Upper lobe of right lung (tissue), 1 donor: ENCODE measurements at regions not wholly inside any gene's neighbourhood (a gene's known extent, or its start where the extent isn't known, plus 50 kb on each side); places are given as distances from the start of the nearest gene placed in this dataset.
A peak's percentile ranks its signal among the peaks of the same experiment; 100 is the strongest.

Source experiments
- ATAC-seq: fragments of 200-7000 bp; cut with Tn5 transposase; one replicate; pipeline ENCODE4 v1.9.1; 2020; ENCODE audit warnings: mild to moderate bottlenecking, moderate library complexity
- DNase-seq: peaks from one replicate; pipeline ENCODE4 v3.0.0-alpha.2; 2020
- H3K27ac ChIP-seq: fragments of 200-600 bp; one replicate; pipeline ENCODE4 v1.8.0; 2022
- H3K27me3 ChIP-seq: fragments of 200-600 bp; one replicate; pipeline ENCODE4 v1.8.0; 2022; ENCODE audit warnings: mild to moderate bottlenecking
- H3K36me3 ChIP-seq: fragments of 200-600 bp; one replicate; pipeline ENCODE4 v1.8.0; 2022
- H3K4me1 ChIP-seq: fragments of 200-600 bp; one replicate; pipeline ENCODE4 v1.8.0; 2022
- H3K4me3 ChIP-seq: fragments of 200-600 bp; one replicate; pipeline ENCODE4 v1.8.0; 2022; ENCODE audit warnings: mild to moderate bottlenecking
- H3K9me3 ChIP-seq: fragments of 200-600 bp; one replicate; pipeline ENCODE4 v1.8.0; 2022
- intact Hi-C: fragments of 100-400 bp; cut with DNase I; formaldehyde crosslinking; loops from one replicate; pipeline ENCODE4 v1.11.0; 2022
- TF ChIP-seq, protein P1 (sequence below): fragments of 200-600 bp; IDR thresholded peaks from one replicate; pipeline ENCODE4 v1.8.0; 2022; ENCODE audit warnings: antibody characterized with exemption
- donor health status: DM: no; HTN: yes; CAD: no; lungs with severe emphysema.

DNA sequence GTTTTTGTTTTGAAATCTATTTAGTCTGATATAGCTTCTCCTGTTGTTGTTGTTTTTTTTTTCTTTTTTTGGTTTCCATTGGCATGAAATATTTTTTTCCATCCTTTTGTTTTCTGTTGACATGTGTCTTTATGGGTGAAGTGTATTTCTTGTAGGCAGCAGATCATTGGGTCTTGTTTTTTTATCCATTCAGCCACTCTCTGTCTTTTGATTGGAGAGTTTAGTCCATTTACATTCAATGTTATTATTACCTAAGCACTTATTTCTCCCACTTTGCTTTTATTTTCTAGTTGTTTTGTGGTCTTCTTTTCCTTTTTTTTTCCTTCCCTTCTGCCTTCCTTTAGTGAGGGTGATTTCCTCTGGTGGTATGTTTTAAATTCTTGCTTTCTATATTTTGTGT is 193.6 kb upstream of the TMEM260 start:
- TF ChIP-seq, protein P1, sequence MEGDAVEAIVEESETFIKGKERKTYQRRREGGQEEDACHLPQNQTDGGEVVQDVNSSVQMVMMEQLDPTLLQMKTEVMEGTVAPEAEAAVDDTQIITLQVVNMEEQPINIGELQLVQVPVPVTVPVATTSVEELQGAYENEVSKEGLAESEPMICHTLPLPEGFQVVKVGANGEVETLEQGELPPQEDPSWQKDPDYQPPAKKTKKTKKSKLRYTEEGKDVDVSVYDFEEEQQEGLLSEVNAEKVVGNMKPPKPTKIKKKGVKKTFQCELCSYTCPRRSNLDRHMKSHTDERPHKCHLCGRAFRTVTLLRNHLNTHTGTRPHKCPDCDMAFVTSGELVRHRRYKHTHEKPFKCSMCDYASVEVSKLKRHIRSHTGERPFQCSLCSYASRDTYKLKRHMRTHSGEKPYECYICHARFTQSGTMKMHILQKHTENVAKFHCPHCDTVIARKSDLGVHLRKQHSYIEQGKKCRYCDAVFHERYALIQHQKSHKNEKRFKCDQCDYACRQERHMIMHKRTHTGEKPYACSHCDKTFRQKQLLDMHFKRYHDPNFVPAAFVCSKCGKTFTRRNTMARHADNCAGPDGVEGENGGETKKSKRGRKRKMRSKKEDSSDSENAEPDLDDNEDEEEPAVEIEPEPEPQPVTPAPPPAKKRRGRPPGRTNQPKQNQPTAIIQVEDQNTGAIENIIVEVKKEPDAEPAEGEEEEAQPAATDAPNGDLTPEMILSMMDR = no peak
- H3K4me1 ChIP-seq = no peaks in the 10 kb centered on the region
- H3K27ac ChIP-seq = no peak overlapping the region
- H3K27me3 ChIP-seq = no peaks in the 10 kb centered on the region
- no peaks in the 10 kb centered on the region for H3K9me3 ChIP-seq
- no peak for ATAC-seq
- H3K4me3 ChIP-seq = no peak overlapping the region
- no peaks in the 10 kb centered on the region for H3K36me3 ChIP-seq
- DNase-seq = no peak
- intact Hi-C loops = no loop called here

DNA sequence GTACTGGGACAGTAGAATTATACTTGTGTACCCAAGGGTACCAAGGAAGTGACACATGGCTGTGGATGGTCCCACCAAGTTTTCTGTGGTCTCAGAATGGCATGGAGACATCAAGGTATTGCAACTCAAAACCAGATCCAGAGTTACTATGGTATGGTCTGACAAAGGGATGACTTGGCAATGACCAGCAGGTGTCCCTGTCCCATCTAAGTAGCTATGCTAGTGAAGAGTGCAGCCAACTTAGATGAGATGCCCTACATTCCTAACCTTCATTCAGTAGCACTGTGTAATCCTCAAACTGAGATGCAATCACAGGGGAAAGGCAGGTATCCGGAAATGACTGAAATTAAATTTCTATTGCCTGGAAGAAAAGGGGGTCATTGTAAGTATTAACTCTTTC is 188.7 kb upstream of the TMEM260 start:
- Histone ChIP-seq H3K4me1 (no peaks in the 10 kb centered on the region), H3K4me3 (no peak overlapping the region), H3K9me3 (no peaks in the 10 kb centered on the region), H3K27ac (no peak overlapping the region), H3K27me3 (no peaks in the 10 kb centered on the region), H3K36me3 (no peaks in the 10 kb centered on the region)
- TF ChIP-seq, protein P1 = no peak
- DNase-seq (no peak), ATAC-seq (peak; percentile 28)
- intact Hi-C loops = no loop called here

DNA sequence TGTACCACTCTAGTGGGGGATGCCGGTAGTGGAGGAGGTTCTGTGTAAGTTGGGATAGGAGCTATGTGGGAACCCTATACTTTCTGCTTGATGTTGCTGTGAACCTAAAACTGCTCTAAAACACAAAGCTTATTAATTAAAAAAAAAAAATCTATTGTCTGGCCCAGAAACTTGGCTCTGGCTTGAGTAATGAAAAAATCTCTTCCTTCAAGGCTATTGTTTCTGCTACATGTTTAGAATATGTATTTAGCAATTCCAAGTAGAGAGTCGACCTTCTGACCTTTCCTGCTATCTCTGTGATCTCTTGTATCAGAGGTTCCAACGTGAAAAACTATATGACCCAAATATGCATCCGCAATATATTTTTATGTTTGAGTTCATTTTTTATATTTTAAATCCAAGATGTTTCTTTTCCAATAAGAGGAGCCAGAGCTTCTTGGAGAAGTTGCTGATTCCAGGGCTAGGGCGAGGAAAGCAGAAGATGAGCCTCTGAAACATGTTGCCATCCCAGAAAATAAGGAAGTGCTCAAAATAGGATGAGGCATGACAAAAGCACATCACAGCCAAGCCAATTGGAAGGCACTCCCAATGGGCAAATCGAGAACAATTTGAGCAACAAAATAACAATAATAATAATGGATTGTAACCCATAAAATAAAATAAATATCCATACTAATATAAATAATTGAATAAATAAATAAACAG is 184.6 kb upstream of the TMEM260 start:
- no peaks in the 10 kb centered on the region for H3K4me1 ChIP-seq
- no peak for DNase-seq
- H3K36me3 ChIP-seq = no peaks in the 10 kb centered on the region
- no peak overlapping the region for H3K4me3 ChIP-seq
- no peaks in the 10 kb centered on the region for H3K9me3 ChIP-seq
- no peak overlapping the region for H3K27ac ChIP-seq
- H3K27me3 ChIP-seq = no peaks in the 10 kb centered on the region
- peak; percentile 67 for ATAC-seq
- TF ChIP-seq, protein P1 = no peak
- intact Hi-C loops = no loop called here

DNA sequence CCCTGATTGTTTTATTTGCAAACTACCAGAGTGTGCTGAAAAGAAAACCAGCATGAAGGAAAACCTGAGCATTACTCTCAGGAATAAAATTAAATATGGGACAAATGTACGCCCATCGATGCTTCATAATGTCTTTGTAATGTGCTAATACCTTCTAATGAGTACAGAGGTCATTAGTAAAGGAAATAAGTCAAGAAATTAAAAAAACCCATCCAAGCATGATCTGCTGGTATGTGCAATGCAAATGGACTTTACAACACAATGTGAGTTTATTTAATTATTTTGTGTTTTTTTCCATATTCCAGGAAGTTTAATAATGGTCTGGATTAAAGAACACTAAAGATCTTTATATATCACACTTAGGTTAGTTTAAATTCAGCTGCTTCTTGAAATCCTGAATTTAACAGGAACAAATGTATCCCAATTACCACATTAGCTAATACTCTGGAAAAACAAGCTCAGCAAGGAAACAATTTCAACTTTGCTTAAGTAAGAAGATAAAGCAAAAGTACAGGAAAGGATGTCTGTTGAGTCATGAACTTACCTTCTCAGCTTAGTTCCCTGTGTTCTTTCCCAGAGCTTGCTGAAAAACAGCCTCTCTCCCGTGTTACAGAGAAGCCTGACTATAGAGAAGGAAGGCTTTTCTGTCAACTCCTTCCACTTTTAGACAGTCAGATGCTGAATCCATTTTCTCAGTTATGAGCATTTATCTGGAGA is 179.3 kb upstream of the TMEM260 start:
- H3K4me1 ChIP-seq = no peaks in the 10 kb centered on the region
- TF ChIP-seq, protein P1 = no peak
- ATAC-seq (no peak), DNase-seq (no peak)
- no peaks in the 10 kb centered on the region for H3K36me3 ChIP-seq
- H3K27me3 ChIP-seq = no peaks in the 10 kb centered on the region
- no peak overlapping the region for H3K4me3 ChIP-seq
- H3K27ac ChIP-seq = no peak overlapping the region
- intact Hi-C loops = no loop called here
- no peaks in the 10 kb centered on the region for H3K9me3 ChIP-seq

DNA sequence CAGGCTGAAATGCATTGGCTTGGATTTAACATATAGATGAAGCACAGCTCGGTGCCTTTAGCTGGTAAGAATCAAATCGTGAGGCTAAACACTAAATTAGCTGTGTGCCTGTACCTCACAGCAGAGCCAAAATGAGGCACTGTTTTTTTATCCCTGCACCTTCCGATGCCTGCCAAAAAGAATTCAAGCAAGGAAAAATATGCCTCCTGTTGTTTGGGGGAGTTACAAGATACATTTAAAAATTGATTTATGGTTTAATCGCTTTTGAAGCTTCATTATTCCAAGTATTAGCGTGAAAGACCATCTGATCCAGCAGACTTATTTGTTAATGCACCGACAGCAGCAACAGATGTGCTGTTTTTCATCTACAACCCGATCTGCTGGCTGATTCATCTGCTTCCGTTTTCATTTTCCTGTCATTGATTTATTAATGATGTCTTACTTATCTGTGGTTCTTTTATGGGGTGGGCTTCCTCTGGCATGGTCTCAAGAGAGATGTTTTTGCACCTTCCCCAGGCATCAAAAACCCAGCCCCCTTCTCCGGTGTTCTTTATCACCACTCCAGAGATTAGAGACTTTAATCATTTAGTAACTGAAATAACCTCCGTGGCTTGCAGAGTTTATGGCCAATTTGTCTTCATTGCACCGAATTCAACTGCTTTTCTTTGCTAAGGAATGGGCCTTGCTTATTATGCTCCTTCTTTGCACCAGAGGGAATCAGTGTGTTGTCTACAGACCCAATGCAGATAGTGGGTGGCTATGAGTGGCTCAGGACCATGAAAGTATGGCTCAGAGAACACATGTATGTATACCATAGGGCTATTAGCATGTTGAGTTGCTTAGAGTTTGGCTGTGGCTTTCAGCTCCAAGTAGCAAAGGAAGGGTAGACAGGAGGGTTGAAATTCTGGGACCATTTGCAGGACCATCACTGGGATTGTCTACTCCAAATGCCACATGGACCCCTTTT is 166.8 kb upstream of the TMEM260 start:
- H3K27me3 ChIP-seq = no peaks in the 10 kb centered on the region
- H3K36me3 ChIP-seq = no peaks in the 10 kb centered on the region
- no peak overlapping the region for H3K4me3 ChIP-seq
- TF ChIP-seq, protein P1 = no peak
- no peak overlapping the region for H3K27ac ChIP-seq
- no peaks in the 10 kb centered on the region for H3K9me3 ChIP-seq
- intact Hi-C loops = no loop called here
- H3K4me1 ChIP-seq = no peaks in the 10 kb centered on the region
- DNase-seq = no peak
- ATAC-seq = no peak
